AG04449 (cell line): ENCODE measurements at regions not wholly inside any gene's neighbourhood (a gene's known extent, or its start where the extent isn't known, plus 50 kb on each side); places are given as distances from the start of the nearest gene placed in this dataset.

Experiments used
- CTCF ChIA-PET: fragments of 350-600 bp; formaldehyde crosslinking; extraction: SDS; loops from one replicate; lab custom pipeline; 2021; ENCODE audit warnings: antibody characterized with exemption; lab: Yijun Ruan, JAX
- POLR2A ChIA-PET: fragments of 400-600, 350-600 bp; formaldehyde crosslinking; extraction: SDS; loops from one replicate; lab custom pipeline; 2020; ENCODE audit warnings: antibody characterized with exemption, inconsistent platforms; lab: Yijun Ruan, JAX
- DNase-seq: peaks from one replicate; pipeline ENCODE4 v3.0.0-alpha.2; 2010; ENCODE audit warnings: low read depth, low spot score
- H3K4me3 ChIP-seq: 2 replicates; pipeline ENCODE4 v1.5.1; 2011; ENCODE audit warnings: low read depth, mild to moderate bottlenecking, control low read depth, low read length
- CTCF ChIP-seq: IDR thresholded peaks from one replicate; pipeline ENCODE4 v1.5.1; 2011; ENCODE audit warnings: mild to moderate bottlenecking, moderate library complexity, low read length, control low read depth, inconsistent platforms; ENCODE audit not compliant: insufficient read depth; ENCODE audit errors: missing control alignments

DNA sequence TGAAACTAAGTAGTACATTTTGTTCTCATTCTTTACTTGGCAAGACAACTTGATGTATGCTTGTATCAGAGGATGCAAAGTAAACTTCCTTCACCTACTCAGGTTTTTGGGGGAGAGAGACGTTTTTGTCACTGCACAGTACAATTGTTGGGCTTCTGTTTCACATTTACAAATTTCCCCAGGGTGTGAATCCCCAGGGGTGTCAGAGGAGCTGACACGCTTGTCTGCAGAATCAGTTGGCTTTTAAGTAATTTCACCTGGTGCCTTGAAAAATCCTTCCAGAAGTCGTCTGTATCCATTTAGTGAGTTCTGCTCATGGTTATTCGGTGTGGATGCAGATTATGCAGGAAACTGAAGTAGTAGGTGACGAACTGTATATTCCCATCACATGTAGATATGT lies 1227.7 kb upstream of the CELF2 start:
- CTCF ChIA-PET, result no interaction called here

DNA sequence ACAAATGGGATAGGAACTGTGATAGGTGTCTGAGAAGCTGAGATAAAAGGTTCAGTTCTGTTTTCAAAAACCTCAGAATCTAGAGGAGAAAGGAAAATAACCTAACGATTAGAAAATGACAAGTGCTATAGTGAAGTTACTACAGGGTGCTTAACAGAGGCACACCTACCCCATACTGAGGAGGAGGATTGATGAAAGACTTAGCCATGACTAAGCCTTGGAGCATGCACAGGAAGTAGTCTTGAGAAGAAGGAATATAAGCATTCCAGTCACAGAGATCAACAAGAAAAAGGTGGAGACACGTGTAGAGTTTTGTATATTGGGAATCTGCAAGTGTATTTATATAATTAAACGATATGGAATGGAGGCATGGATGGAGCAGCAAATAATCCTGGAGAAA lies 1225.5 kb upstream of the CELF2 start:
- POLR2A ChIA-PET, result no interaction called here
- no peak for DNase-seq
- CTCF ChIA-PET, result no interaction called here
- TF ChIP-seq CTCF, result no peak
- no peak overlapping the region for H3K4me3 ChIP-seq

More for the DNA sequence above, 1227.7 kb upstream of the CELF2 start:
- DNase-seq, result no peak
- no peak for TF ChIP-seq CTCF
- POLR2A ChIA-PET, result no interaction called here
- no peak overlapping the region for H3K4me3 ChIP-seq

- ChIA-PET CTCF (no interaction called here), POLR2A (no interaction called here)
- H3K4me3 ChIP-seq, result no peak overlapping the region
- no peak for TF ChIP-seq CTCF
- DNase-seq, result no peak
Observed at GRCh38 chr10:9796564-9796963, 1221.1 kb upstream of the CELF2 start.

DNA sequence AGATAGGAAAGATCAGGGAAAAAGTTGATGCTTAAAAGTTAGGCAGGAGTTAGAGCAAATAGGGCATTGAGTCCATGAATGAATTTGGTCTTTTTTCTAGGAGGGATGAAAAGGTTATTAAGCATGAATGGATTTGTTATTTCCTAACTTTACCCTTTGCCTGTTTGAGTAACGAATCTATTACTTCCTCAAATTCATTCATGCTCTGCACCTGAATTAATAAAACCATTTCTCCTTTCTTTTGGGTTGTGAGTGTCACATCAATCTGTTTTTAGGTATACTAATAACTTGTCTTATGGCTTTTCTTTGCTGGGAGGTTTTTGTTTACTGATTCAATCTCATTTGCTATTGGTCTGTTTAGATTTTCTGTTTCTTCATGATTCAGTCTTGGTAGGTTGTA lies 1217.7 kb upstream of the CELF2 start:
- ChIA-PET POLR2A (no interaction called here), CTCF (no interaction called here)
- DNase-seq, result no peak
- no peak for TF ChIP-seq CTCF
- H3K4me3 ChIP-seq, result no peak overlapping the region

GRCh38 chr10:9800571-9800970 lies 1217.1 kb upstream of the CELF2 start:
- ChIA-PET CTCF (no interaction called here), POLR2A (no interaction called here)
- no peak overlapping the region for H3K4me3 ChIP-seq
- no peak for TF ChIP-seq CTCF
- DNase-seq, result no peak

DNA sequence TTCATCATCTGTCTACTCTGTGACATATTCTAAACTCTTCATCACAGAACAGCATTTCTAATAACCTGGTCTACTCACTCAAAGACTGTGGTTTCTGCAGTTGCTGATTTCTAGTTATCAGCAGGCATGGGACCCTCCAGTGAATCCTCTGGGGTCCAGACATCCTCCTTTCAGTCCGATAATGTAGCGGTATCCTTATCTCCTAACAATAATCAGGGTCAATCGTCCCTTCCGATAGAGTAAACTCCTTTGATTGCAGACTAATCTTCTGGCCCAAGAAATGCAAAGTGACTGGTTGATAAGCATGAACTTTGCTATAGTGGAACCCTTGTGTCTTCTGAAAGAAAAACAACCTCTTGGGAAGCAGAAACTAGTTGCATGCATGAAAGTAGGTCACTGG lies 1209.8 kb upstream of the CELF2 start:
- POLR2A ChIA-PET, result no interaction called here
- no peak for TF ChIP-seq CTCF
- CTCF ChIA-PET, result no interaction called here
- H3K4me3 ChIP-seq, result no peak overlapping the region
- no peak for DNase-seq

GRCh38 chr10:9811601-9812000 lies 1206.1 kb upstream of the CELF2 start:
- CTCF ChIA-PET, result no interaction called here
- DNase-seq, result no peak
- no peak overlapping the region for H3K4me3 ChIP-seq
- POLR2A ChIA-PET, result no interaction called here
- no peak for TF ChIP-seq CTCF
